GM21576 (cell line): ENCODE measurements at regions not wholly inside any gene's neighbourhood (a gene's known extent, or its start where the extent isn't known, plus 50 kb on each side); places are given as distances from the start of the nearest gene placed in this dataset.

Experiments
- ATAC-seq: cut with Tn5 transposase; IDR thresholded peaks from one replicate; pipeline ENCODE4 v1.9.1; 2021; ENCODE audit warnings: mild to moderate bottlenecking, moderate library complexity; ENCODE audit not compliant: unreplicated experiment

GRCh38 chr9:115599898-115600297 lies 481.9 kb upstream of the TNC start:
- ATAC-seq, result no peak

- ATAC-seq, result no peak
Measured at GRCh38 chr9:115601434-115601833, 483.5 kb upstream of the TNC start.

- ATAC-seq, result no peak
Measured at GRCh38 chr9:115604831-115605483, 487.0 kb upstream of the TNC start.

- ATAC-seq, result no peak
Measured at GRCh38 chr9:115606838-115607237, 488.9 kb upstream of the TNC start.

- ATAC-seq, result no peak
Measured at GRCh38 chr9:115614326-115614999, 496.5 kb upstream of the TNC start.

GRCh38 chr9:115615000-115615401 lies 497.0 kb upstream of the TNC start:
- ATAC-seq, result no peak

GRCh38 chr9:115615821-115616665 lies 498.1 kb upstream of the TNC start:
- no peak for ATAC-seq

- no peak for ATAC-seq
Measured at GRCh38 chr9:115616666-115617239, 498.8 kb upstream of the TNC start.

- ATAC-seq, result no peak
Measured at GRCh38 chr9:115625251-115625650, 507.3 kb upstream of the TNC start.

- no peak for ATAC-seq
Measured at GRCh38 chr9:115625954-115626353, 508.0 kb upstream of the TNC start.

- ATAC-seq, result no peak
Measured at GRCh38 chr9:115627511-115627910, 509.6 kb upstream of the TNC start.

- ATAC-seq, result no peak
Measured at GRCh38 chr9:115628426-115628825, 510.5 kb upstream of the TNC start.

- no peak for ATAC-seq
Measured at GRCh38 chr9:115629879-115630840, 512.2 kb upstream of the TNC start.

- no peak for ATAC-seq
Measured at GRCh38 chr9:115632391-115632790, 514.4 kb upstream of the TNC start.

- no peak for ATAC-seq
Measured at GRCh38 chr9:115633104-115633503, 515.1 kb upstream of the TNC start.

- no peak for ATAC-seq
Measured at GRCh38 chr9:115635680-115636383, 517.8 kb upstream of the PAPPA start.

- ATAC-seq, result no peak
Measured at GRCh38 chr9:115636596-115636995, 517.0 kb upstream of the PAPPA start.

GRCh38 chr9:115637661-115638060 lies 515.9 kb upstream of the PAPPA start:
- no peak for ATAC-seq

- ATAC-seq, result no peak
Measured at GRCh38 chr9:115640887-115641286, 512.7 kb upstream of the PAPPA start.

GRCh38 chr9:115642285-115642684 lies 511.3 kb upstream of the PAPPA start:
- no peak for ATAC-seq
